Cardiac muscle cell (in vitro differentiated cells and primary cell): ENCODE measurements at regions not wholly inside any gene's neighbourhood (a gene's known extent, or its start where the extent isn't known, plus 50 kb on each side); places are given as distances from the start of the nearest gene placed in this dataset.

Source experiments
- DNase-seq, 2 donors: peaks; one replicate each; pipeline versions ENCODE4 v3.0.0 to v3.0.0-alpha.2; 2010 to 2017; ENCODE audit warnings: low read depth in 1 of 2, low spot score in 1 of 2
- H3K27ac ChIP-seq: fragments of 200-600 bp; sonication (generic); 2 replicates; pipeline ENCODE4 v1.5.1; 2016
- H3K27me3 ChIP-seq: fragments of 200-600 bp; sonication (generic); 2 replicates; pipeline ENCODE4 v1.6.0; 2016; ENCODE audit warnings: control low read depth
- H3K36me3 ChIP-seq: fragments of 200-600 bp; sonication (generic); 2 replicates; pipeline ENCODE4 v1.5.1; 2016; ENCODE audit warnings: control low read depth
- H3K4me1 ChIP-seq: fragments of 200-600 bp; sonication (generic); 2 replicates; pipeline ENCODE4 v1.8.1; 2017; ENCODE audit warnings: low read depth, mild to moderate bottlenecking, mixed run types
- H3K4me3 ChIP-seq: fragments of 200-600 bp; sonication (generic); 2 replicates; pipeline ENCODE4 v1.5.1; 2016; ENCODE audit warnings: mild to moderate bottlenecking
- H3K9me3 ChIP-seq: fragments of 200-600 bp; sonication (generic); 2 replicates; pipeline ENCODE4 v1.5.1; 2017; ENCODE audit warnings: low read depth, mild to moderate bottlenecking, control low read depth
- CTCF ChIP-seq: IDR thresholded peaks from 2 replicates; pipeline ENCODE4 v1.5.1; 2012; ENCODE audit warnings: low read depth, mild to moderate bottlenecking, low read length

GRCh38 chr1:163703794-163704193 is 382.0 kb downstream of the NUF2 start:
- no peaks in the 10 kb centered on the region for H3K4me1 ChIP-seq
- TF ChIP-seq CTCF: no peak
- H3K27me3 ChIP-seq: no peaks in the 10 kb centered on the region
- no peak overlapping the region for H3K4me3 ChIP-seq
- H3K9me3 ChIP-seq: no peaks in the 10 kb centered on the region
- no peak overlapping the region for H3K27ac ChIP-seq
- no peak for DNase-seq
- H3K36me3 ChIP-seq: no peaks in the 10 kb centered on the region

- no peaks in the 10 kb centered on the region for H3K9me3 ChIP-seq
- DNase-seq: no peak
- no peak overlapping the region for H3K4me3 ChIP-seq
- TF ChIP-seq CTCF: no peak
- H3K27ac ChIP-seq: no peak overlapping the region
- H3K27me3 ChIP-seq: no peaks in the 10 kb centered on the region
- no peaks in the 10 kb centered on the region for H3K4me1 ChIP-seq
- no peaks in the 10 kb centered on the region for H3K36me3 ChIP-seq
These were observed 385.2 kb downstream of the NUF2 start for GRCh38 chr1:163706915-163707314.

GRCh38 chr1:163709636-163710035 is 387.9 kb downstream of the NUF2 start:
- Histone ChIP-seq H3K36me3 (no peaks in the 10 kb centered on the region), H3K27me3 (no peaks in the 10 kb centered on the region), H3K9me3 (no peaks in the 10 kb centered on the region), H3K4me1 (no peaks in the 10 kb centered on the region), H3K27ac (no peak overlapping the region), H3K4me3 (no peak overlapping the region)
- no peak for TF ChIP-seq CTCF
- DNase-seq: no peak

- Histone ChIP-seq H3K9me3 (no peaks in the 10 kb centered on the region), H3K27me3 (no peaks in the 10 kb centered on the region), H3K27ac (no peak overlapping the region), H3K4me1 (no peaks in the 10 kb centered on the region), H3K36me3 (no peaks in the 10 kb centered on the region), H3K4me3 (no peak overlapping the region)
- DNase-seq: no peak
- TF ChIP-seq CTCF: no peak
These were observed 390.6 kb downstream of the NUF2 start for GRCh38 chr1:163712321-163712720.

- Histone ChIP-seq H3K27me3 (no peaks in the 10 kb centered on the region), H3K36me3 (no peaks in the 10 kb centered on the region), H3K27ac (no peak overlapping the region), H3K9me3 (no peaks in the 10 kb centered on the region), H3K4me1 (no peaks in the 10 kb centered on the region), H3K4me3 (no peak overlapping the region)
- DNase-seq: no peak
- no peak for TF ChIP-seq CTCF
These were observed 398.5 kb downstream of the NUF2 start for GRCh38 chr1:163720294-163720693.

- Histone ChIP-seq H3K9me3 (no peaks in the 10 kb centered on the region), H3K36me3 (no peaks in the 10 kb centered on the region), H3K27ac (no peak overlapping the region), H3K4me1 (no peaks in the 10 kb centered on the region), H3K27me3 (no peaks in the 10 kb centered on the region), H3K4me3 (no peak overlapping the region)
- no peak for DNase-seq
- TF ChIP-seq CTCF: no peak
These were observed 403.8 kb downstream of the NUF2 start for GRCh38 chr1:163725551-163725950.
